OCI-M1 (cell line): ENCODE measurements at regions not wholly inside any gene's neighbourhood (a gene's known extent, or its start where the extent isn't known, plus 50 kb on each side); places are given as distances from the start of the nearest gene placed in this dataset.
"Not testable (repeated sequence)": the region's sequence is repeated elsewhere in the genome, so short reads cannot be mapped to it uniquely, and the experiment has no call there.

Experiments
- DNase-seq: peaks from one replicate; lab custom pipeline; 2025; lab: John Stamatoyannopoulos, UW

DNA sequence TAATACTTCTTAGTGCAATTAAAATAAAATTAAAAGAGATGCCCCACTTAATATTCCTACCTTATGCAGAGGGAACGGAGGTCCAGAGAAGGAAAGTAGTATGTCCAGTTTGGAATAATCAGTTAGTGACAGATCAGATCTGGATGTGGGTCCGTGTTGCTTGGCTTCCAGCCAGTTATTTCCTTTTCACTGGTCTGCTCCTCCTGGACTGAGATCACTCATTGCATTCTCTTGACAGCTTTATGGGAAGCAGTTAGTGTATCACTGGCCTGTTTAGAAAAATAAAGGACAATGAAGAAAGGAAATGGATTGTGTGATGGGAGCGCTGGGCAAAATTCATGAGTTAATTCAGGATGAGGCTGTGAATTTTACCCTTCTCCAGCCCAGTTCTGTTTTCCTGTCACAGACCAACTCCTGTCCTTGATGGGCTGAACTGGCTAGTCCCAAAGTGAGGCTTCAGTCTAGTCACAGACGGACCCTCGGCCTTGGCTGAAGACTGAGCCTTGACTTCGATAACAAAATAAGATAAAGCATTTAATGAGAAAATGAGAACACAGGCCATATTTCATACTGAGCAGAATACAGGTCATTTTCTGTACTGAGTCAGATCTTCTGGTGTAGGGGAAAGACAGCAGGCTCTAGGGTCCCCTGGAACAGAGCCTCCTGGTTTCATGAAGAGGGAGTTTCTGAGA lies 85.2 kb upstream of the TRABD2B start:
- DNase-seq = no peak

DNA sequence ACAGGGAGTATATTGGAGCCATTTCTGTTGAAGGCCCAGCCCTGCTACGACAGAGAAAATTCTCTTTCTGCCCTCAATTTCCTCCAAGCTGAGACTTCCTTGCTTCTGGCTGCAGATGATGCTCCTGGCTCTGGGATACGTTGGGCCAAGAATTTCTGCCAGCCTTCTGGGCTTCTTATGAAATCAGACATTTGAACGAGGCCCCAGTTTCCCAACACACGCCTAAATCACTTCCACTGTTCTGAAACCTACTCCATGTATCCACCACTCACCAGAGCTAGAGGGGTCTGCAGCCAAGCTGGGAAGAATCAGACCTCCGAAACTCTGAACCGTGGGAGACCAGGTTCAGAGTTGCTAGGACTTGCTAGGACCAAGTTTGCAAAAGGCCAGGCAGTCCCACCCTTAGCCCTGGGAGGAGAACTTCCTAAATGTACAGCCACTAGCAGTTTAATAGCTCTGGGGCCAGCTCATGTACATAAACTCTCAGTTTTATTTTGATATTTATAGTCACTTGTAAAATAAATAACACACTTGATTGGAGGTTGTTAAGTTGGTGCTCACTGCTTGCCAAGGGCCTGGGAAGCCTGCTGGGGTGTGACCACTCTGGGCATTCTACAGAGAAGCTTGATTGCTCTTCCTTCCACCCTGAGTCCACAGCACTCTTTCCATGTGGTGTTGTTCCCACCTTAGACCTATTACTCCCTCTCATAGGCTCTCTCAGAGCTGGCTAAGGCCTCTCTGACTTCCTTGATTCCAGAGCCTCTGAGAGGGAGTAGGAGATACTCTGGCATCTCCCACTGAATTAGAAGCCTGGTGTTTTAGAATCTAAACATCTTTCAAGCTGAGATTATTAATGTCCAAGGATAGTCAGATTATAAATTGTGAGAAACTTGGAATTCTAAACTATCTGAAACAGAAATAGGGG lies 83.4 kb upstream of the TRABD2B start:
- DNase-seq = no peak

DNA sequence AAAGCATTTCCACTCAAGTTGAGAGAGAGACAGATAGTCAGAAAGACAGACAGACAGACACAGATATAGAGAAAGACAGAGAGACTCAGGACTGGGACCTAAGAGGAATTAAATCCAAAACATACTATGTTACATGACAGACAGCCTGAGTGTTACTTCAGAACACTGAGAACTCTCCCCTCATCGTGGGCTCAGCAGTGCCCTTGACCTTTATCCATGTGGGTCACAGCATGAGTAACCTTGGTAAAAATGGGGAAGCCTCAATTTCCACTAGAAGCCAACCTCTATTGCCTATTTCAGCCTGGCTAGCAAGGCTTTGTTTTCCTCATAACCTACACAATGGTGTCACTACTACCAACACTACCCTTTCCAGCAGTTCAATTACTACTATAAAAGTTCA lies 81.9 kb upstream of the TRABD2B start:
- no peak for DNase-seq

- no peak for DNase-seq
Measured at GRCh38 chr1:48077795-48078222, 80.6 kb upstream of the TRABD2B start.

- no peak for DNase-seq
Measured at GRCh38 chr1:48076017-48076416, 78.8 kb upstream of the TRABD2B start.

- DNase-seq = no peak
Measured at GRCh38 chr1:48073798-48074530, 76.8 kb upstream of the TRABD2B start.

- no peak for DNase-seq
Measured at GRCh38 chr1:48071513-48071912, 74.3 kb upstream of the TRABD2B start.

GRCh38 chr1:48070396-48070750 lies 73.2 kb upstream of the TRABD2B start:
- no peak for DNase-seq

GRCh38 chr1:48069662-48070395 lies 72.6 kb upstream of the TRABD2B start:
- DNase-seq = no peak

DNA sequence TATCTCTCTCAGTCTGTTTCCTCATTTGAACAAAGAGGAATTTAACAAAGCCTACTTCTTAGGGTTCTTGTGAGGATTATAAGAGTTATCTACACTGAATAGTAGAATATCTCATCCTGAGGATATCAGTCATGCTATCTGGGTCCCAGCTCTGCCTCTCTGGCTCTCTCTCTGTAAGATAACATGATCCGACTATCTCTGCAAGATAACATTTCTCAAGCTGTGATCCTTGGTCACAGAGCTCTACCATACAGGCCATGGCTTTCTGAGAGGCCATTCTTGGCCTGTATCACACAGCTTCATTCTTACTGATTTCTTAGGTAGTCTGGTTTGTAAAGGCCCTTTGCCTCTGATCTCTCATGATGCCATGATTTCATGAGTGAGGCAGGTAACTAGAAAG lies 71.0 kb upstream of the TRABD2B start:
- no peak for DNase-seq

DNA sequence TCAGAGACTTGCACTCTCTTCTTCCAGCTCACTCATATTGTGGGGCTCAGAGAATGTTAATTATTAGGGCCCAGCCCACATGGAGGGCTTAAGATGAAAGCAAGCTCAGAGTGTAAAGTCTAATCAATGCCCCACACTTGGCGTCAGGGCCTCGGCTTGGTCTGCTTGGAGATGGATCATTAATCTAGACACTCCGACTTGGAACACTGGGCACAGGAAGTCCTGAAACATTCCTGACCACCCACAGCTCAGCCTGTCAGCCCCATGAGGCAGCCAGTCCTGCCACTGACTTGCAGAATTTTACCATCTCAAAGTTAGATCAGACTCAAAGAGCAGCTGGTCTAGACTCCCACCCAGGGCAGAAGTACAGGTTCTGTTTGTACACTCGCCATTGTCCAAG lies 69.8 kb upstream of the TRABD2B start:
- DNase-seq = no peak

GRCh38 chr1:48064693-48065092 lies 67.5 kb upstream of the TRABD2B start:
- DNase-seq = not testable (repeated sequence)

DNA sequence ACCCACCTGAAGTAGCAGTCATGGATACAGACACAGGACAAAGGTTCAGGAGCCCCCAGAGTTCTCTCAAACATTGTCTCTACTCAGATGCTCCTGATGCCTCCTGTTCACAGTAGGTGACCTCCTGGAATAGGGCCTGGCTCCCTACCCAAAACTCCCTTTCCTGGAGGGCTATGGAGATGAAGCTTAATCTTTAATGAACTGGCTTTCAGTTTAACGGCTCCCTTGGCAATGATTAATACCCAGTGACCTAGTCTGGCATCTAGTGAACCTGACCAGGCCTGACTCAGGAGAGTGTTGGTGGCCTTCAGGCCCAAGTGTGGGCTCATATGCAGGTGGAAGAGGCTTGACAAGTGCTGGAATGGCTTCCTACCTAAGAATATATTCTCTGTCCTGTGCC lies 65.2 kb upstream of the TRABD2B start:
- no peak for DNase-seq

DNA sequence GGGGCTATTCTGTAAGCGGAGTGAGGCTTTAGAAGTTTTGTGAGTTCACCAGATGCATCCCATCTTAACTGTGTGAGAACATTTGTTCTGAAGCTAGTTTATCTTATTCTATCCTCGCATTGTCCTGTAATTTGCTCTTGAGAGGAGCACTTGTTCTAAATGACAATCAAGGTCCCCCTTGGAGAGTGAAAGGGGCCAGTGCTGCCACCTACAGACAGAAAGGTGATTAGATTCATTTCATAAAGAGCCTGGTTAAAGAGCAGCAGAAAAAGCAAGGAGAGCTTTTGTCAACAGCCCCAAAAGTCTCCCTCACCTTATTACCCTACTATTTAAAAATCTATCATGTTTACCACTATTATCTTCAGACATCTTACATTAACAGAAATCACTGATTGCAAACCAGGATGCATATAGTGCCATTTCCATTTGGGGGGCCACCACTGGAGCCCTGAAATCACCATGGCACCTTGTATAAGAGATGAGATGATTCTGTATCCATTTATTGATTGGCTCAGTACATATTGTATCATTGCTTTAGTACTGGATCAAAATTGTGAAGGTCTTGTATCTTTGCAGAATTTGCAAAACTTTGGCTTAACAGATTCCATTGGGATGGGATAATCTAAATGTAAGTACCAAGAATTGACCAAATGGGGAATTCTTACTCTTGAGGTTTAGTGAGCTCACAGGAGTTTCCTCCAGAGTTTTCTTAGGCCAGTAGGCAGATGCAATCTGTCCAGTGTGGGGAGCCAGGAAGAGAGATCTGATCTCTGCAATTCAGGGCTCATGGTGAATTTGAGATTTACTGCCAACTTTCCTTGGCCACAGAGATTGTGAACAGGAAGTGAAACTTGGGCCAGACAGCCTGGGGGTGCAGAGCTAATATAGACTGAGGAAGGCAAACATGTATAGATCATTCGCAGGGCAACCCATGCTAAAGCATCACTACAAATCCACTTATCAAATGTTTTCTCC lies 64.3 kb upstream of the TRABD2B start:
- DNase-seq = peak; percentile 72

GRCh38 chr1:48059289-48059688 lies 62.1 kb upstream of the TRABD2B start:
- no peak for DNase-seq

- no peak for DNase-seq
Measured at GRCh38 chr1:48058135-48059025, 61.2 kb upstream of the TRABD2B start.

GRCh38 chr1:48057249-48057648 lies 60.1 kb upstream of the TRABD2B start:
- no peak for DNase-seq

- no peak for DNase-seq
Measured at GRCh38 chr1:48055876-48056764, 58.9 kb upstream of the TRABD2B start.

- no peak for DNase-seq
Measured at GRCh38 chr1:48054232-48054631, 57.0 kb upstream of the TRABD2B start.
